ENCODE measurements at regions not wholly inside any gene's neighbourhood (a gene's known extent, or its start where the extent isn't known, plus 50 kb on each side); places are given as distances from the start of the nearest gene placed in this dataset.

- H3K9ac ChIP-seq: no peak overlapping the region
- H3K79me2 ChIP-seq: no peaks in the 10 kb centered on the region
- no peak overlapping the region for H2AFZ ChIP-seq
- H3K9me3 ChIP-seq (ENCODE audit: control insufficient read depth, low read length): no peaks in the 10 kb centered on the region
- no peaks in the 10 kb centered on the region for H3K27me3 ChIP-seq (ENCODE audit: control insufficient read depth, insufficient read depth, low read length)
- no peak overlapping the region for H3K27ac ChIP-seq
- H3K4me2 ChIP-seq (ENCODE audit: low read length): no peak overlapping the region
- H3K36me3 ChIP-seq (ENCODE audit: control insufficient read depth, insufficient read depth, low read length): no peaks in the 10 kb centered on the region
- H3K4me3 ChIP-seq (ENCODE audit: low read depth, low read length): no peak overlapping the region
- no peak for TF ChIP-seq CTCF (IDR thresholded peaks at IDR 0.05)
- no peaks in the 10 kb centered on the region for H3K4me1 ChIP-seq
Measured at GRCh38 chr2:8416849-8417832, 264.7 kb upstream of the ID2 start.

GRCh38 chr2:8418721-8419120, 263.1 kb upstream of the ID2 start:
- H3K9ac ChIP-seq: no peak overlapping the region
- H3K9me3 ChIP-seq (ENCODE audit: control insufficient read depth, low read length): no peaks in the 10 kb centered on the region
- no peak overlapping the region for H3K4me3 ChIP-seq (ENCODE audit: low read depth, low read length)
- no peak for TF ChIP-seq CTCF (IDR thresholded peaks at IDR 0.05)
- no peak overlapping the region for H2AFZ ChIP-seq
- no peak overlapping the region for H3K27ac ChIP-seq
- no peaks in the 10 kb centered on the region for H3K27me3 ChIP-seq (ENCODE audit: control insufficient read depth, insufficient read depth, low read length)
- no peak overlapping the region for H3K4me2 ChIP-seq (ENCODE audit: low read length)
- no peaks in the 10 kb centered on the region for H3K36me3 ChIP-seq (ENCODE audit: control insufficient read depth, insufficient read depth, low read length)
- H3K79me2 ChIP-seq: no peaks in the 10 kb centered on the region
- H3K4me1 ChIP-seq: no peaks in the 10 kb centered on the region

GRCh38 chr2:8421658-8422449, 260.0 kb upstream of the ID2 start:
- H3K4me2 ChIP-seq (ENCODE audit: low read length): no peak overlapping the region
- H3K36me3 ChIP-seq (ENCODE audit: control insufficient read depth, insufficient read depth, low read length): no peaks in the 10 kb centered on the region
- H3K4me3 ChIP-seq (ENCODE audit: low read depth, low read length): no peak overlapping the region
- H3K79me2 ChIP-seq: no peaks in the 10 kb centered on the region
- no peak overlapping the region for H3K27ac ChIP-seq
- no peaks in the 10 kb centered on the region for H3K4me1 ChIP-seq
- no peak overlapping the region for H2AFZ ChIP-seq
- H3K9ac ChIP-seq: no peak overlapping the region
- no peaks in the 10 kb centered on the region for H3K27me3 ChIP-seq (ENCODE audit: control insufficient read depth, insufficient read depth, low read length)
- TF ChIP-seq CTCF (IDR thresholded peaks at IDR 0.05): no peak
- no peaks in the 10 kb centered on the region for H3K9me3 ChIP-seq (ENCODE audit: control insufficient read depth, low read length)

GRCh38 chr2:8422450-8422800, 259.4 kb upstream of the ID2 start:
- no peaks in the 10 kb centered on the region for H3K27me3 ChIP-seq (ENCODE audit: control insufficient read depth, insufficient read depth, low read length)
- no peaks in the 10 kb centered on the region for H3K9me3 ChIP-seq (ENCODE audit: control insufficient read depth, low read length)
- no peak for TF ChIP-seq CTCF (IDR thresholded peaks at IDR 0.05)
- no peaks in the 10 kb centered on the region for H3K36me3 ChIP-seq (ENCODE audit: control insufficient read depth, insufficient read depth, low read length)
- no peaks in the 10 kb centered on the region for H3K4me1 ChIP-seq
- H3K4me3 ChIP-seq (ENCODE audit: low read depth, low read length): no peak overlapping the region
- no peaks in the 10 kb centered on the region for H3K79me2 ChIP-seq
- H3K9ac ChIP-seq: no peak overlapping the region
- H2AFZ ChIP-seq: no peak overlapping the region
- H3K27ac ChIP-seq: no peak overlapping the region
- H3K4me2 ChIP-seq (ENCODE audit: low read length): no peak overlapping the region

Measured in parathyroid adenoma (tissue), 2 donors.